ENCODE measurements at regions not wholly inside any gene's neighbourhood (a gene's known extent, or its start where the extent isn't known, plus 50 kb on each side); places are given as distances from the start of the nearest gene placed in this dataset.

DNA sequence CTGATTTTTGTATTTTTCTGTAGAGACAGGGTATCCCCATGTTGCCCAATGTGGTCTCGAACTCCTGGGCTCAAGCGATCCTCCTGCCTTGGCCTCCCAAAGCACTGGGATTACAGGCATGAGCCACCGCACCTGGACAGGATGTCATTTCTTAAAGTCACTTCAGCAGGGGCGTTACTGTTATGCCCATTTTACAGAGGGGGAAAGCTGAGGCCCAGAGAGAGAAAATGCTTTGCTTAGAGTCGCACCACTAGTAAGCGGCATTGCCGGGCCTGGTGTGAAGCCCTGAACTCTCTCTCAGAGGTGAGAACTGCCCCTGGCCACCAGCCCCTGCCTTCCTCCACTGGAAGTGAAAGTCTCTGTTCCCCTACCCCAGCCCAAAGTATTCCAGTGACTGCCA, 207.0 kb downstream of the PHETA1 start:
- Mint-ChIP-seq H3K27ac (no peak overlapping the region), H3K9me3 (no peaks in the 10 kb centered on the region), H3K4me1 (no peaks in the 10 kb centered on the region), H3K36me3 (no peaks in the 10 kb centered on the region), H3K27me3 (peaks cover 6% of the 10 kb centered on the region), H3K4me3 (no peak overlapping the region)
- no peak for DNase-seq
- POLR2A ChIA-PET = interaction anchor here (0.6 kb wide), 1 partner anchor 541 kb away, joined by 5 read pairs; no protein-coding TSS in a partner anchor
- no peak for ATAC-seq (ENCODE audit: low read depth)

DNA sequence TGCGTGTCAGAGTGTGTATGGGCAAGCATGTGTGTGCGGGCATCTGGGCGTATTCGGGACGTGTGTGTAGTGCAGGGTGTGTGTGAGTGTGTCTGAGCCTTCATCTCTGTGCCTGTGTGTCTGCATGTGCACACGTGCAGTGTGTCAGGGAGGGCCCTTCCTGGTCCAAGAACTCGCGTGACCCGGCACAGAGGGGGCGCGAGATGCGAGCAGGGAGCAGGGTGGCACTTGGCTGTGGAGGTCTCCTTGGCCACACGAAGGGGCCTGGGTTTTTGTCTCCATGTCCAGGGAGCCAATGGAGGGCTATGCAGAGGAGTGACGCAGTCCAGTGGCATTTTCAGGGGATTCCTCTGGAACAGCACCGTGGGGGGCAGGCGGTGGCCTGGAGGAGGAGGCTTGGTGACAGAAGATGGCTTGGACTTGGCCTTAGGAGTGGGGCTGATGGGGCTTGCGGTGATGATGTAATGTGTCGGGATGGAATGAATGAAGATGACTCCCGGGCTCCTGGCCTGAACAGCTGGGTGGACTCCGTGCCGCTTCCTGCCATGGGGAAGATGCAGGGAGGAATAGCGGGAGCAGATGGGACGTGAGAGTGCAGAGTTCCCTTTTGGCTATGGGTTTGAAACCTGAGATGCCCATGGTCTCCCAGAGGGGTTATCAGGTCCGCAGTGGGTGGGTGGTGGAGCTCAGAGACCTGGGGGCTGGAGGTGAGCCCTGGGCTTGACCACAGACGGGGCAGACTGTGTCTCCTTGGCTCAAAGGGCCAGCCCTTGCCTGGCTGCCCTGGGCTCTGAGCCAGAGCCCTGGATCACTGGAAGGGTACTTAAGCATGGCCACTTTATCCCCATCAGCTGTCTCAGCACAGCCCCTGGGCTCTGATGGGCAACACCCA, 208.3 kb downstream of the PHETA1 start:
- H3K9me3 Mint-ChIP-seq = no peaks in the 10 kb centered on the region
- ATAC-seq (ENCODE audit: low read depth) = no peak
- no peak overlapping the region for H3K4me3 Mint-ChIP-seq
- peaks cover 6% of the 10 kb centered on the region for H3K27me3 Mint-ChIP-seq
- no peaks in the 10 kb centered on the region for H3K4me1 Mint-ChIP-seq
- no peak for DNase-seq
- H3K36me3 Mint-ChIP-seq = no peaks in the 10 kb centered on the region
- H3K27ac Mint-ChIP-seq = no peak overlapping the region
- POLR2A ChIA-PET = no interaction called here

DNA sequence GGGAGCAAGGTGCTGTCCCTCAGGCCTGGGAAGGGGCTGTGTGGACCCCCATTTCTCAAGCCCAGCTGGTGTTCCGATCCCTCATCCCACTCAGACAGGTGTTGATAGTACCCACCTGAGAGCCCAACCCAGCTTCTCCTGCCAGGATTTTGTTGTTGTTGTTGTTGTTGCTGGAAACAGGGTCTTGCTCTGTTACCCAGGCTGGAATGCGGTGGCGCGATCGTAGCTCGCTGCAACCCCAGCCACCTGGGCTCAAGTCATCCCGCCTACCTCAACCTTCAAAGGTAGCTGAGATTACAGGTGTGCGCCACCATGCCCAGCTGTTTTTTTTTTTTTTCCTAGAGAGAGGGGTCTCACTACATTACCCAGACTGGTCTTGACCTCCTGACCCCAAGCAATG, 209.9 kb downstream of the PHETA1 start:
- Mint-ChIP-seq H3K9me3 (no peaks in the 10 kb centered on the region), H3K4me1 (no peaks in the 10 kb centered on the region), H3K4me3 (no peak overlapping the region), H3K27me3 (peaks cover 6% of the 10 kb centered on the region), H3K27ac (no peak overlapping the region), H3K36me3 (no peaks in the 10 kb centered on the region)
- ATAC-seq (ENCODE audit: low read depth) (no peak), DNase-seq (no peak)
- POLR2A ChIA-PET = no interaction called here

DNA sequence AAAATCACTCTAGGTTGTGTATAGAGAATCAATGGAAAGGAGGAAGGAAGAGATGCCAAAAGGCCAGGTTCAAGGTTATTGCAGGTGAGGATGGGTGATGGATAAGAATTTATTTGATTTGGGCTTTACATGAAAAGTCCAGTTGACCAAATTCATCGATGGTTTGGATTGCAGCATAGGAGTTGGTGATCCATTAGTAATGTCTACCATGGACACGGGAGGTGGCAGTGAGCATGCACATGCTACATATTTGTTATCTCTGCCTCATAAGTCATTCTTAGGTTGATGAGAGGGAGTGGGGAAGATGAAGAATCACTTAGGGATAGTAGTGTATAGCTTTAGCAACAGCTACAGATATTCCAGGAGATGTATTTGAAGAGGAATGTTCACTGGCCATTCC, 211.4 kb downstream of the PHETA1 start:
- H3K27ac Mint-ChIP-seq = no peak overlapping the region
- ATAC-seq (ENCODE audit: low read depth) (no peak), DNase-seq (no peak)
- POLR2A ChIA-PET = no interaction called here
- H3K9me3 Mint-ChIP-seq = no peaks in the 10 kb centered on the region
- H3K36me3 Mint-ChIP-seq = no peaks in the 10 kb centered on the region
- H3K27me3 Mint-ChIP-seq = peaks cover 6% of the 10 kb centered on the region
- no peaks in the 10 kb centered on the region for H3K4me1 Mint-ChIP-seq
- H3K4me3 Mint-ChIP-seq = no peak overlapping the region

DNA sequence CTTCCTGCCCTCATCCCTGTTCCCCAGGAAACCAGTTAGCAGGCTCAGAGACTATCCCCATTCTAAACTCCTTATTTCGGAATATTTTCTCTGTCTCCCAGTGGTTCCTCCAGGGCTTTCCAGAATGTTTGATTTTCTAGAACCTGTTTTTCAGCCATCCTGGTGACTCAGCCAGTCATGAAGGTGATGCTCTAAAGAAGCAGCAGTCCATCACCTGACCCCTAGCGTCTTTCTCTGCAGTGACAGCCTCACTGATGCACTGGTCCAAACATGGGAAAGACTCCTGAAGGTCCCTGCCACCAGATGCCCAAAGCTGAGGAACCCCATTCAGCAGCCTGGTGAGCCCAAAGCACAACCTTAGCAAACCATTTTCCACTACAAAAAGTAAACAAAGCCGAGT, 212.6 kb downstream of the PHETA1 start:
- DNase-seq (no peak), ATAC-seq (ENCODE audit: low read depth) (no peak)
- Mint-ChIP-seq H3K36me3 (no peaks in the 10 kb centered on the region), H3K27me3 (peaks cover 8% of the 10 kb centered on the region), H3K27ac (no peak overlapping the region), H3K4me1 (no peaks in the 10 kb centered on the region), H3K4me3 (no peak overlapping the region), H3K9me3 (no peaks in the 10 kb centered on the region)
- POLR2A ChIA-PET = no interaction called here

DNA sequence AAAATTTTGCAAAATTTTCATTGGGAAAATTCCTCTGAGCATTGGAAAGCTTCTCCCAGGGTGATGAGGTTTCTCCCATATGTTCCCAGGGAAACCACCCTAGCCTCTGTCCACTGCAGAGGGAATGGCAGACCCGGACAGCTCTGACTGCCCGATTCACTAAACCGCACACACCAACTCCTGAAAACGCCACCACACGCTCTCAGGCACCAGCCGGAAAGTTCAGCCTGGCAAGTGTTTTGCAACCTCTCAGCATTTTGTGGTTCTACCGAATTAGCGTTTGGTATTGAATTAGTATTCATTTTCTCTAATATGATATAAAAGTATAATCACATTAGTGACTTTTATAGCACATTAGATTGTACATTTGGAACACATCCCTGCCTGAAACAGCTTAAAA, 213.4 kb downstream of the PHETA1 start:
- DNase-seq (no peak), ATAC-seq (ENCODE audit: low read depth) (no peak)
- no peak overlapping the region for H3K4me3 Mint-ChIP-seq
- no peaks in the 10 kb centered on the region for H3K36me3 Mint-ChIP-seq
- peaks cover 8% of the 10 kb centered on the region for H3K27me3 Mint-ChIP-seq
- POLR2A ChIA-PET = no interaction called here
- H3K27ac Mint-ChIP-seq = no peak overlapping the region
- no peaks in the 10 kb centered on the region for H3K9me3 Mint-ChIP-seq
- no peaks in the 10 kb centered on the region for H3K4me1 Mint-ChIP-seq

GRCh38 chr12:111155020-111155419, 213.9 kb downstream of the PHETA1 start:
- DNase-seq = no peak
- Mint-ChIP-seq H3K36me3 (no peaks in the 10 kb centered on the region), H3K27me3 (peaks cover 11% of the 10 kb centered on the region), H3K9me3 (no peaks in the 10 kb centered on the region), H3K4me1 (no peaks in the 10 kb centered on the region), H3K27ac (no peak overlapping the region), H3K4me3 (no peak overlapping the region)
- ATAC-seq (ENCODE audit: low read depth) = no peak
- POLR2A ChIA-PET = no interaction called here

DNA sequence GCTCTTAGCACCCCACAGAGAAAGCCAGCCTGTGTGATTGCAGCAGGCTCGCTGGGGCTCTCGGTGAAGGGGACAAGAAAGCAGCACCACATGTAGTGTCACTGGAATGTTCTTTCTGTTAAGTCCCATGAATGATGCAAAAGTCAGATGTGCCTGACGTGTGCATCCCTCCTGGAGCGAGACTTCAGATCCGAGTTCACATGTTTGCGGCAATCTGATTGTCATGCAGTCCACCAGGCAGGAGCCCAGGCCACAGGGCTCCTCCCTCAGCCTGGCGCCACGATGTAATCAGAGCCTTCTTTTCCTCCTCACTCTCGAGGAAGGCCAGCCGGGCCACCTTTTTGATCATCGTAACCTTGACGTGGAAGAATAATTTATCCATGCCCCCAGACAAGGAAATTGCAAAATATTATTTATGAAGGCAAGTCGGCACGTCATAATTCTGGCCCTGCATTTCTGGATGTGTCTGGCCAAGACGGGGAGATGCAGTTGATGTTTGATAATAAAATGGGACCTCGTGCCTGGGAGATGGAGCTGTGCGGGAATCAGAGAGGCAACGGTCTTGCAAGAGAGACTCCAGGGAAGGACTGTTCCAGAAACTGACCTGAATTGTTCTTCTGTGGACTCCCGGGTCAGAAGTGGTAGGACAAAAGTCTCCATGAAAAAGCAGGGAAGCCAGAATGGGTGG, 214.6 kb downstream of the PHETA1 start:
- POLR2A ChIA-PET = no interaction called here
- Mint-ChIP-seq H3K27me3 (peaks cover 12% of the 10 kb centered on the region), H3K27ac (no peak overlapping the region), H3K4me1 (no peaks in the 10 kb centered on the region), H3K9me3 (no peaks in the 10 kb centered on the region), H3K36me3 (no peaks in the 10 kb centered on the region), H3K4me3 (no peak overlapping the region)
- DNase-seq (no peak), ATAC-seq (ENCODE audit: low read depth) (no peak)

DNA sequence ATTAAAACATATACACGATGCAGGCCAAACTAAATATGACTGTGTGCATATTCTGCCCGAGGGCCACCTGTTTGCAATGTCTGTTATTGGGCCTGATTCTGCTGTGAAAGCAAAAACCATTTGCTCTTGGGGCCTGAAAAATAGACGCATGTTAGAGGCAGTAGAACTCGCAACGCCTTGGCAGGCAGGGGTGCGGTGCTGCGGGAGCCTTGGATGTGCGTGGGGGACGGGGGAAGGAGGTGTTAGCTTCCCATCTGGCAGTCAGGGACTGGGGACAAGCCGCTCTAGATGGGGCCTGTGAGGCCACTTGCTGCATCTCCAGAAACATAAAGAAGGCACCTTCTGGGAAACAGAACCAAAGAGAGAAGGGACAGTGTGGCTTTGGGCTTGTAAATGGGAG, 216.3 kb downstream of the PHETA1 start:
- Mint-ChIP-seq H3K27me3 (peaks cover 12% of the 10 kb centered on the region), H3K27ac (no peak overlapping the region), H3K4me3 (no peak overlapping the region), H3K36me3 (no peaks in the 10 kb centered on the region), H3K4me1 (no peaks in the 10 kb centered on the region), H3K9me3 (no peaks in the 10 kb centered on the region)
- POLR2A ChIA-PET = interaction anchor here (0.7 kb wide), 1 partner anchor 60 kb away, joined by 3 read pairs; no protein-coding TSS in a partner anchor
- DNase-seq = no peak
- no peak for ATAC-seq (ENCODE audit: low read depth)

- Mint-ChIP-seq H3K27ac (no peak overlapping the region), H3K4me3 (no peak overlapping the region)
Measured at GRCh38 chr12:111150921-111151840, 217.7 kb downstream of the PHETA1 start.

GRCh38 chr12:111150360-111150759, 218.5 kb downstream of the PHETA1 start:
- no peak overlapping the region for H3K4me3 Mint-ChIP-seq
- H3K27me3 Mint-ChIP-seq = peaks cover 8% of the 10 kb centered on the region
- POLR2A ChIA-PET = no interaction called here
- DNase-seq (no peak), ATAC-seq (ENCODE audit: low read depth) (no peak)
- no peak overlapping the region for H3K27ac Mint-ChIP-seq
- H3K4me1 Mint-ChIP-seq = no peaks in the 10 kb centered on the region
- H3K9me3 Mint-ChIP-seq = no peaks in the 10 kb centered on the region
- no peaks in the 10 kb centered on the region for H3K36me3 Mint-ChIP-seq

More at GRCh38 chr12:111150921-111151840, 217.7 kb downstream of the PHETA1 start:
- ATAC-seq (ENCODE audit: low read depth) (no peak), DNase-seq (no peak)
- Mint-ChIP-seq H3K27me3 (peaks cover 10% of the 10 kb centered on the region), H3K36me3 (no peaks in the 10 kb centered on the region), H3K9me3 (no peaks in the 10 kb centered on the region), H3K4me1 (no peaks in the 10 kb centered on the region)
- POLR2A ChIA-PET = no interaction called here

DNA sequence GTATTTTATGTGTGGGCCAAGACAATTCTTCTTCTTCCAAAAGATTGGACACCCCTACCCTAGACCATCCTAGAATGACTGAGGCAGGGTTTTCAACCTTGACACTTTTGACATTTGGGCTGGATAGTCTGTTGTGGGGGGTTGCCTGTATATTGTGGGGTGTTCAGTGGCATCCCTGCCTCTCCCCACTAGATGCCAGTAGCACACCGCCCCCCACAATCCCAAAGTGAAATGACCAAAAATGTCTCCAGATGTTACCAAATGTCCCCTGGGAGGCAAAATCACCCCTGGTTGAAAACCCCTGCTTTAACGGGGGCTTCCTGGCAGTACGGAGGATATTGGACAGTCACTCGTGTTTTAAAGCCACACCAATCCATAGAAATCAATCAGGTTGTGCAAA, 219.6 kb downstream of the PHETA1 start:
- POLR2A ChIA-PET = no interaction called here
- no peaks in the 10 kb centered on the region for H3K36me3 Mint-ChIP-seq
- H3K27me3 Mint-ChIP-seq = peaks cover 8% of the 10 kb centered on the region
- no peak overlapping the region for H3K4me3 Mint-ChIP-seq
- no peak for DNase-seq
- no peaks in the 10 kb centered on the region for H3K9me3 Mint-ChIP-seq
- ATAC-seq (ENCODE audit: low read depth) = no peak
- no peaks in the 10 kb centered on the region for H3K4me1 Mint-ChIP-seq
- H3K27ac Mint-ChIP-seq = no peak overlapping the region

- Mint-ChIP-seq H3K27ac (no peak overlapping the region), H3K27me3 (peaks cover 8% of the 10 kb centered on the region), H3K4me1 (no peaks in the 10 kb centered on the region), H3K36me3 (no peaks in the 10 kb centered on the region), H3K4me3 (no peak overlapping the region), H3K9me3 (no peaks in the 10 kb centered on the region)
- DNase-seq = no peak
- POLR2A ChIA-PET = no interaction called here
- no peak for ATAC-seq (ENCODE audit: low read depth)
Measured at GRCh38 chr12:111148005-111148404, 220.9 kb downstream of the PHETA1 start.

All from activated naive CD8-positive, alpha-beta T cell treated with anti-CD3 and anti-CD28 coated beads, Interleukin-2, amount 10 ng/mL, durations not matched to agents 7 days and 5 days (primary cell).